Right lobe of liver (tissue), 6 donors: ENCODE measurements at regions not wholly inside any gene's neighbourhood (a gene's known extent, or its start where the extent isn't known, plus 50 kb on each side); places are given as distances from the start of the nearest gene placed in this dataset.

ENCODE experiments used
- ATAC-seq, 4 donors: fragments of 200-7000 bp; cut with Tn5 transposase; one replicate each; pipeline ENCODE4 v1.9.1; 2020; ENCODE audit warnings: mild to moderate bottlenecking in 4 of 4, moderate library complexity in 4 of 4
- DNase-seq, 3 donors: peaks; one replicate each; pipeline ENCODE4 v3.0.0-alpha.2; 2020
- H3K27ac ChIP-seq, 3 donors: fragments of 200-600 bp; one replicate each; pipeline ENCODE4 v1.8.0; 2022
- H3K27me3 ChIP-seq, 2 donors: fragments of 200-600 bp; one replicate each; pipeline ENCODE4 v1.8.0; 2022
- H3K36me3 ChIP-seq, 4 donors: fragments of 200-600 bp; sonication (generic) in 1 of 4; one replicate each; pipeline versions ENCODE4 v1.5.1 to v1.8.0; 2017 to 2022; ENCODE audit warnings: control low read depth in 1 of 4
- H3K4me1 ChIP-seq, 4 donors: fragments of 200-600 bp; sonication (generic) in 1 of 4; one replicate each; pipeline versions ENCODE4 v1.5.1 to v1.8.0; 2017 to 2022; ENCODE audit warnings: control low read depth in 1 of 4
- H3K4me3 ChIP-seq, 3 donors: fragments of 200-600 bp; one replicate each; pipeline ENCODE4 v1.8.0; 2022
- H3K9me3 ChIP-seq, 4 donors: fragments of 200-600 bp; sonication (generic) in 1 of 4; one replicate each; pipeline versions ENCODE4 v1.5.1 to v1.8.0; 2017 to 2022; ENCODE audit warnings: control low read depth in 1 of 4
- CTCF ChIP-seq, 4 donors: fragments of 200-600 bp in 3 of 4; fragments of 450-650 bp in 1 of 4; IDR thresholded peaks; one replicate each; pipeline versions ENCODE4 v1.5.1 to v1.8.0; 2016 to 2022; ENCODE audit warnings: antibody characterized with exemption in 4 of 4, mild to moderate bottlenecking in 2 of 4
- POLR2A ChIP-seq: fragments of 450-650 bp; IDR thresholded peaks from one replicate; pipeline ENCODE4 v1.6.1; 2017; ENCODE audit warnings: antibody characterized with exemption, mild to moderate bottlenecking
- WGBS: methylation state at CpG from one replicate; pipeline ENCODE4 v1.1.6; 2018; ENCODE audit warnings: low coverage, low lambda C conversion rate; ENCODE audit not compliant: insufficient coverage; ENCODE audit errors: missing lambda C conversion rate; 5-methylcytosine and 5-hydroxymethylcytosine counted together
- intact Hi-C, 2 donors: fragments of 100-400 bp; cut with DNase I; formaldehyde crosslinking; loops; one replicate each; pipeline versions ENCODE4 v1.11.2 to v1.14.1; 2022
- donor health status: DM: no; HTN: yes; CAD: no.
- donor health status: DM: no; HTN: no; CAD: no.
- donor health status: DM: no; HTN: no; CAD: no.
- donor health status: DM: no; HTN: yes; CAD: no.
- donor health status: DM: no; HTN: yes; CAD: no.

GRCh38 chr13:109677206-109677605 lies 109.2 kb downstream of the IRS2 start:
- ATAC-seq: no peak
- peaks cover 0 to 10% (median 0%) of the 10 kb centered on the region in 4 donors for H3K4me1 ChIP-seq
- DNase-seq: no peak
- 67% methylated on average over 3 of the region's 5 CpGs for WGBS
- intact Hi-C loops: no loop called here
- no peak for TF ChIP-seq POLR2A
- no peak for TF ChIP-seq CTCF (IDR thresholded peaks at IDR 0.05)
- H3K27me3 ChIP-seq: no peaks in the 10 kb centered on the region
- H3K36me3 ChIP-seq: no peaks in the 10 kb centered on the region
- H3K4me3 ChIP-seq: no peak overlapping the region
- H3K9me3 ChIP-seq: no peaks in the 10 kb centered on the region
- H3K27ac ChIP-seq: no peak overlapping the region

- WGBS: 83% methylated on average over 1 of the region's 1 CpG
- Histone ChIP-seq H3K4me3 (no peak overlapping the region), H3K9me3 (no peaks in the 10 kb centered on the region), H3K27me3 (no peaks in the 10 kb centered on the region), H3K27ac (no peak overlapping the region), H3K36me3 (no peaks in the 10 kb centered on the region), H3K4me1 (peaks cover 0 to 8% (median 0%) of the 10 kb centered on the region in 4 donors)
- no peak for ATAC-seq
- DNase-seq: no peak
- intact Hi-C loops: no loop called here
- no peak for TF ChIP-seq CTCF (IDR thresholded peaks at IDR 0.05)
- TF ChIP-seq POLR2A: no peak
Observed at GRCh38 chr13:109673477-109673876, 112.9 kb downstream of the IRS2 start.

GRCh38 chr13:109672545-109672944 lies 113.8 kb downstream of the IRS2 start:
- H3K27me3 ChIP-seq: no peaks in the 10 kb centered on the region
- no peak for TF ChIP-seq CTCF (IDR thresholded peaks at IDR 0.05)
- no peak for TF ChIP-seq POLR2A

GRCh38 chr13:109671919-109672318 lies 114.5 kb downstream of the IRS2 start:
- WGBS: 48% methylated on average over 4 of the region's 4 CpGs
- ATAC-seq (no peak), DNase-seq (no peak)
- H3K9me3 ChIP-seq: no peaks in the 10 kb centered on the region
- no peaks in the 10 kb centered on the region for H3K36me3 ChIP-seq
- H3K4me3 ChIP-seq: no peak overlapping the region
- intact Hi-C loops: no loop called here
- H3K27me3 ChIP-seq: no peaks in the 10 kb centered on the region
- TF ChIP-seq CTCF (IDR thresholded peaks at IDR 0.05) (no peak), POLR2A (no peak)
- H3K4me1 ChIP-seq: peaks cover 0 to 8% (median 0%) of the 10 kb centered on the region in 4 donors
- H3K27ac ChIP-seq: no peak overlapping the region

More at GRCh38 chr13:109672545-109672944, 113.8 kb downstream of the IRS2 start:
- no peak for DNase-seq
- no peak overlapping the region for H3K27ac ChIP-seq
- no peaks in the 10 kb centered on the region for H3K36me3 ChIP-seq
- H3K9me3 ChIP-seq: no peaks in the 10 kb centered on the region
- WGBS: 68% methylated on average over 2 of the region's 2 CpGs
- ATAC-seq: no peak
- H3K4me1 ChIP-seq: peaks cover 0 to 8% (median 0%) of the 10 kb centered on the region in 4 donors
- no peak overlapping the region for H3K4me3 ChIP-seq
- intact Hi-C loops: no loop called here

GRCh38 chr13:109670776-109671175 lies 115.6 kb downstream of the IRS2 start:
- no peak for TF ChIP-seq POLR2A
- no peak for TF ChIP-seq CTCF (IDR thresholded peaks at IDR 0.05)
- H3K9me3 ChIP-seq: no peaks in the 10 kb centered on the region
- no peak overlapping the region for H3K27ac ChIP-seq
- no peaks in the 10 kb centered on the region for H3K27me3 ChIP-seq
- no peak overlapping the region for H3K4me3 ChIP-seq
- no peaks in the 10 kb centered on the region for H3K36me3 ChIP-seq
- WGBS: 95% methylated on average over 4 of the region's 5 CpGs
- intact Hi-C loops: no loop called here
- ATAC-seq (no peak), DNase-seq (no peak)
- H3K4me1 ChIP-seq: peaks cover 0 to 8% (median 0%) of the 10 kb centered on the region in 4 donors
